ENCODE measurements at regions not wholly inside any gene's neighbourhood (a gene's known extent, or its start where the extent isn't known, plus 50 kb on each side); places are given as distances from the start of the nearest gene placed in this dataset.

DNA sequence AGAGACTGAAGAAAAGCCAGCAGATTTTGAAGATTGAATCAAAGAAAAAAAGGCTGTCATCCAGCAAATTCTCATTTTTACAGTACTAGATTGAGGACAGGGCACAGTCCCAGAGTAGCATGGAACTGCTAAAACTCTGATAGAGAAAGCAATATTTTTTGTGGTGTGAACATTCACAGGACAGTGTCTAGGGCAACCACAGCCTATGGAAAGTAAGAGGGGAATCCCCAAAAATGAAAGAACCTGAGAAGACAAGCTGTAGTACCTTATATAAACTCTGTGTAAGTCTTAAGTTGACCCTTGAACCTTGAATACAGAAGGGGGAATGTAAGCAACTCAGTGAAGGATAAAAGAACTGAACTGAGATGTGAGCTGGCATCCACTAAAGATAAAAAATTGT is 540.3 kb downstream of the HINT1 start:
- TF ChIP-seq EZH2phosphoT487 (IDR thresholded peaks at IDR 0.05; ENCODE audit: borderline replicate concordance): no peak
- TF ChIP-seq, protein P1, sequence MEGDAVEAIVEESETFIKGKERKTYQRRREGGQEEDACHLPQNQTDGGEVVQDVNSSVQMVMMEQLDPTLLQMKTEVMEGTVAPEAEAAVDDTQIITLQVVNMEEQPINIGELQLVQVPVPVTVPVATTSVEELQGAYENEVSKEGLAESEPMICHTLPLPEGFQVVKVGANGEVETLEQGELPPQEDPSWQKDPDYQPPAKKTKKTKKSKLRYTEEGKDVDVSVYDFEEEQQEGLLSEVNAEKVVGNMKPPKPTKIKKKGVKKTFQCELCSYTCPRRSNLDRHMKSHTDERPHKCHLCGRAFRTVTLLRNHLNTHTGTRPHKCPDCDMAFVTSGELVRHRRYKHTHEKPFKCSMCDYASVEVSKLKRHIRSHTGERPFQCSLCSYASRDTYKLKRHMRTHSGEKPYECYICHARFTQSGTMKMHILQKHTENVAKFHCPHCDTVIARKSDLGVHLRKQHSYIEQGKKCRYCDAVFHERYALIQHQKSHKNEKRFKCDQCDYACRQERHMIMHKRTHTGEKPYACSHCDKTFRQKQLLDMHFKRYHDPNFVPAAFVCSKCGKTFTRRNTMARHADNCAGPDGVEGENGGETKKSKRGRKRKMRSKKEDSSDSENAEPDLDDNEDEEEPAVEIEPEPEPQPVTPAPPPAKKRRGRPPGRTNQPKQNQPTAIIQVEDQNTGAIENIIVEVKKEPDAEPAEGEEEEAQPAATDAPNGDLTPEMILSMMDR (conservative IDR thresholded peaks at IDR 0.05; ENCODE audit: low read length): no peak
